ENCODE measurements at regions not wholly inside any gene's neighbourhood (a gene's known extent, or its start where the extent isn't known, plus 50 kb on each side); places are given as distances from the start of the nearest gene placed in this dataset.

DNA sequence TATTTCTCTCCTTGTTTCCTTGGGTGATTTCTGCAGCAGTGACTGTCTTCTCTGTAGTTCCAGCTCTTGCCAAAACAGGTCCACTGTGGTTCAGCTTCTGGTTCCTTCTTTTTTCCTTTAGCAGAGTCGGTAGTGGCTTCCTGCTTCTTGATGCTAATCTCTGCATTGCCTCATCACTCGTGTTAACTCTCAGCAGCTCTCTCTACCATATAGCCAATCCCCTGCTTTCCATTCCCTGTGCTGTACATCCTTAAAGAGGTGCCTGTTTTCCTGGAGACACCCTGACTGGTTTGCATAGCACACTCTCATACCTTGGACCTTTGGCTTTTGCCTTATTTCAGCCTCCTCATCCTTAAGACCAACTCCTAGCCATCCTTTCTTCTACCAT lies 191.2 kb upstream of the LNX1 start:
- TF ChIP-seq GATA2 (IDR thresholded peaks at IDR 0.05; ENCODE audit: low read depth, low read length) (no peak), GATA3 (IDR thresholded peaks at IDR 0.05; ENCODE audit: low read depth, low read length) (no peak)
